ENCODE measurements at regions not wholly inside any gene's neighbourhood (a gene's known extent, or its start where the extent isn't known, plus 50 kb on each side); places are given as distances from the start of the nearest gene placed in this dataset.

DNA sequence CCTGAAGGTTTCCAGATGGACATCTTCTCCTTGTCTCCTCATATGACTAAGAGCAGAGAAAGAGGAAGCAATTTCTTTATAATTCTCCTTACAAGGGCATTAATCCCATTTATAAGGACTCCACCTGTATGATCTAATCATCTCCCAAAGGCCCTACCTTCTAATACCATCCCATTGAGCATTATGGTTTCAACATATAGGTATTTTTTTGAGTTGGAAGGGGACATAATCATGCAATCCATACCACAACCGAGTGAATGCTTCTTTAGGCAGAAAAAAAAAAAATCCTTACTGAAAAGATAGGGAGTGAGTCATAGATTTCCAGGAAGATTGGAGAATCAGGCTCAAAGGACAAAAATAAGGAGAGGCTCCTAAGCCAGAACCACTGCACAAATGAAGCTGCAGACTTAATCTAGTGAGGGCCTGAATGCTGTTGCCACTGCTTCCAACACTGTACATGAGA is 312.5 kb upstream of the HS3ST1 start:
- intact Hi-C loops (cut with micrococcal nuclease) = no loop called here
- DNase-seq (ENCODE audit: extremely low read depth in 1 of 4, low spot score in 3 of 4) = no peak
- Histone ChIP-seq H3K27ac (ENCODE audit: extremely low read depth, low read depth, low read length) (no peak overlapping the region), H3K79me2 (ENCODE audit: control insufficient read depth, insufficient read depth, low read length) (no peaks in the 10 kb centered on the region), H3K4me2 (ENCODE audit: insufficient read depth, low read length) (no peak overlapping the region), H3K4me1 (replicated peaks in 1 of 2; ENCODE audit: control insufficient read depth in 2 of 2, insufficient read depth in 2 of 2, low read length in 2 of 2) (no peaks in the 10 kb centered on the region), H4K20me1 (replicated peaks; ENCODE audit: control insufficient read depth, insufficient read depth, low read length) (no peaks in the 10 kb centered on the region), H3K27me3 (ENCODE audit: control insufficient read depth in 2 of 2, insufficient read depth in 2 of 2, low read length in 2 of 2) (no peaks in the 10 kb centered on the region), H2AFZ (ENCODE audit: low read depth, low read length) (no peak overlapping the region), H3K9me3 (replicated peaks; ENCODE audit: control insufficient read depth, insufficient read depth, low read depth, low read length) (no peaks in the 10 kb centered on the region), H3K9me1 (ENCODE audit: control insufficient read depth, insufficient read depth, low read length) (no peaks in the 10 kb centered on the region), H3K4me3 (no peak overlapping the region), H3K9ac (ENCODE audit: insufficient read depth in 1 of 2, low read depth in 2 of 2, low read length in 2 of 2) (no peak overlapping the region), H3K36me3 (ENCODE audit: control insufficient read depth, insufficient read depth, low read length) (no peaks in the 10 kb centered on the region)
- POLR2A ChIA-PET = no interaction called here
- 0% methylated on average over 1 of the region's 1 CpG for WGBS (ENCODE audit: insufficient coverage, low coverage, missing lambda C conversion rate)
- CTCF ChIA-PET (ENCODE audit: low intra/inter-chr PET ratio) = no interaction called here
- no peak for ATAC-seq
- BruUV-seq (replicated peaks) = no TSS peak
- TF ChIP-seq TRIM24 (IDR thresholded peaks at IDR 0.05) (no peak), ZNF354B (CRISPR knock-in tag; IDR thresholded peaks at IDR 0.05) (no peak), E4F1 (CRISPR knock-in tag; IDR thresholded peaks at IDR 0.05; ENCODE audit: borderline replicate concordance) (no peak), JUND (IDR thresholded peaks at IDR 0.05; ENCODE audit: borderline replicate concordance, low read depth, low read length) (0 out of 2 replicates have a peak, but pooled peaks have one; percentile 10), JUND (tag; IDR thresholded peaks at IDR 0.05; ENCODE audit: borderline replicate concordance, low read depth, low read length) (peak; percentile 43; the same call in 1 of the 3 replicates), HMG20B (CRISPR knock-in tag; IDR thresholded peaks at IDR 0.05) (no peak), FOSL1 (tag; conservative IDR thresholded peaks at IDR 0.05) (peak; percentile 67), ZNF384 (IDR thresholded peaks at IDR 0.05; ENCODE audit: low read depth, low read length) (no peak), EHMT2 (IDR thresholded peaks at IDR 0.05) (no peak), SMARCC2 (IDR thresholded peaks at IDR 0.05; ENCODE audit: low read depth) (no peak), SPI1 (IDR thresholded peaks at IDR 0.05; ENCODE audit: borderline replicate concordance, low read depth, low read length) (no peak)
- FAIRE-seq = no peak
- in situ Hi-C loops (cut with MboI) = no loop called here

Data from K562 (cell line).